Epithelial cell of proximal tubule (primary cell): ENCODE measurements at regions not wholly inside any gene's neighbourhood (a gene's known extent, or its start where the extent isn't known, plus 50 kb on each side); places are given as distances from the start of the nearest gene placed in this dataset.

Experiments
- DNase-seq: peaks from one replicate; pipeline ENCODE4 v3.0.0-alpha.2; 2011; ENCODE audit warnings: low read depth
- H3K4me3 ChIP-seq: 2 replicates; pipeline ENCODE4 v1.5.1; 2011; ENCODE audit warnings: low read depth, mild to moderate bottlenecking, low read length
- CTCF ChIP-seq: conservative IDR thresholded peaks from 2 replicates; pipeline ENCODE4 v1.5.1; 2012; ENCODE audit warnings: low read depth, mild to moderate bottlenecking, low read length

- TF ChIP-seq CTCF, result no peak
- no peak for DNase-seq
Measured at GRCh38 chr11:116510886-116511650, 261.7 kb downstream of the BUD13 start.

GRCh38 chr11:116510166-116510565 lies 262.6 kb downstream of the BUD13 start:
- no peak overlapping the region for H3K4me3 ChIP-seq
- DNase-seq, result no peak
- TF ChIP-seq CTCF, result no peak

More at GRCh38 chr11:116510886-116511650, 261.7 kb downstream of the BUD13 start:
- no peak overlapping the region for H3K4me3 ChIP-seq

- no peak for DNase-seq
- no peak overlapping the region for H3K4me3 ChIP-seq
- TF ChIP-seq CTCF, result no peak
Measured at GRCh38 chr11:116509551-116509950, 263.2 kb downstream of the BUD13 start.

GRCh38 chr11:116507849-116508695 lies 264.7 kb downstream of the BUD13 start:
- no peak for TF ChIP-seq CTCF
- no peak overlapping the region for H3K4me3 ChIP-seq
- no peak for DNase-seq

GRCh38 chr11:116507016-116507415 lies 265.8 kb downstream of the BUD13 start:
- TF ChIP-seq CTCF, result no peak
- H3K4me3 ChIP-seq, result no peak overlapping the region
- DNase-seq, result no peak

- TF ChIP-seq CTCF, result no peak
- no peak overlapping the region for H3K4me3 ChIP-seq
- DNase-seq, result no peak
Measured at GRCh38 chr11:116506263-116506825, 266.4 kb downstream of the BUD13 start.
